ENCODE measurements at regions not wholly inside any gene's neighbourhood (a gene's known extent, or its start where the extent isn't known, plus 50 kb on each side); places are given as distances from the start of the nearest gene placed in this dataset.
"Not testable (repeated sequence)": the region's sequence is repeated elsewhere in the genome, so short reads cannot be mapped to it uniquely, and the experiment has no call there.

- DNase-seq (ENCODE audit: low read depth) = no peak
Measured at GRCh38 chr1:224791362-224791941, 138.0 kb upstream of the DNAH14 start.

GRCh38 chr1:224795591-224795990 lies 133.9 kb upstream of the DNAH14 start:
- no peak for DNase-seq (ENCODE audit: low read depth)

GRCh38 chr1:224799083-224799482 lies 130.4 kb upstream of the DNAH14 start:
- no peak for DNase-seq (ENCODE audit: low read depth)

- DNase-seq (ENCODE audit: low read depth) = no peak
Measured at GRCh38 chr1:224800486-224801119, 128.9 kb upstream of the DNAH14 start.

GRCh38 chr1:224801844-224802490 lies 127.5 kb upstream of the DNAH14 start:
- DNase-seq (ENCODE audit: low read depth) = no peak

- DNase-seq (ENCODE audit: low read depth) = no peak
Measured at GRCh38 chr1:224802617-224803016, 126.9 kb upstream of the DNAH14 start.

GRCh38 chr1:224804220-224804619 lies 125.3 kb upstream of the DNAH14 start:
- DNase-seq (ENCODE audit: low read depth) = no peak

GRCh38 chr1:224805889-224806288 lies 123.6 kb upstream of the DNAH14 start:
- no peak for DNase-seq (ENCODE audit: low read depth)

GRCh38 chr1:224809137-224809536 lies 120.3 kb upstream of the DNAH14 start:
- DNase-seq (ENCODE audit: low read depth) = no peak

GRCh38 chr1:224809613-224810012 lies 119.9 kb upstream of the DNAH14 start:
- DNase-seq (ENCODE audit: low read depth) = no peak

- DNase-seq (ENCODE audit: low read depth) = no peak
Measured at GRCh38 chr1:224811564-224811963, 117.9 kb upstream of the DNAH14 start.

GRCh38 chr1:224815647-224816046 lies 113.8 kb upstream of the DNAH14 start:
- DNase-seq (ENCODE audit: low read depth) = no peak

- DNase-seq (ENCODE audit: low read depth) = no peak
Measured at GRCh38 chr1:224816062-224816461, 113.4 kb upstream of the DNAH14 start.

- no peak for DNase-seq (ENCODE audit: low read depth)
Measured at GRCh38 chr1:224817382-224817781, 112.1 kb upstream of the DNAH14 start.

- no peak for DNase-seq (ENCODE audit: low read depth)
Measured at GRCh38 chr1:224819861-224820260, 109.6 kb upstream of the DNAH14 start.

- DNase-seq (ENCODE audit: low read depth) = no peak
Measured at GRCh38 chr1:224820341-224820740, 109.1 kb upstream of the DNAH14 start.

GRCh38 chr1:224821751-224822150 lies 107.7 kb upstream of the DNAH14 start:
- not testable (repeated sequence) for DNase-seq (ENCODE audit: low read depth)

GRCh38 chr1:224825525-224826000 lies 103.9 kb upstream of the DNAH14 start:
- no peak for DNase-seq (ENCODE audit: low read depth)

- DNase-seq (ENCODE audit: low read depth) = no peak
Measured at GRCh38 chr1:224828691-224829090, 100.8 kb upstream of the DNAH14 start.

GRCh38 chr1:224831501-224831900 lies 98.0 kb upstream of the DNAH14 start:
- no peak for DNase-seq (ENCODE audit: low read depth)

- not testable (repeated sequence) for DNase-seq (ENCODE audit: low read depth)
Measured at GRCh38 chr1:224839648-224840300, 89.7 kb upstream of the DNAH14 start.

- not testable (repeated sequence) for DNase-seq (ENCODE audit: low read depth)
Measured at GRCh38 chr1:224841803-224842202, 87.7 kb upstream of the DNAH14 start.

All from activated T-cell treated with anti-CD3 and anti-CD28 coated beads for 24 hours (primary cell).